ENCODE measurements at regions not wholly inside any gene's neighbourhood (a gene's known extent, or its start where the extent isn't known, plus 50 kb on each side); places are given as distances from the start of the nearest gene placed in this dataset.

- Histone ChIP-seq H3K4me1 (ENCODE audit: control insufficient read depth in 1 of 2, insufficient read depth in 2 of 2, low read length in 2 of 2) (no peaks in the 10 kb centered on the region), H3K4me3 (replicated peaks in 1 of 3; ENCODE audit: low read depth in 2 of 3, low read length in 3 of 3) (no peak overlapping the region), H3K27ac (ENCODE audit: low read depth in 1 of 2, low read length in 2 of 2) (no peak overlapping the region), H3K4me2 (replicated peaks; ENCODE audit: extremely low read depth, low read length, poor library complexity, severe bottlenecking) (no peak overlapping the region), H4K20me1 (ENCODE audit: insufficient read depth, low read length) (no peaks in the 10 kb centered on the region), H3K36me3 (replicated peaks in 1 of 2; ENCODE audit: control insufficient read depth in 1 of 2, insufficient read depth in 2 of 2, low read length in 2 of 2) (no peaks in the 10 kb centered on the region), H3K27me3 (ENCODE audit: control insufficient read depth in 2 of 2, insufficient read depth in 2 of 2, low read length in 2 of 2) (no peaks in the 10 kb centered on the region), H2AFZ (ENCODE audit: insufficient read depth, low read depth, low read length, poor library complexity, severe bottlenecking) (no peak overlapping the region), H3K79me2 (ENCODE audit: insufficient read depth, low read length) (no peaks in the 10 kb centered on the region), H3K9ac (ENCODE audit: insufficient read depth, low read length, poor library complexity, severe bottlenecking) (no peak overlapping the region), H3K9me3 (replicated peaks in 1 of 2; ENCODE audit: control insufficient read depth in 1 of 2, insufficient read depth in 1 of 2, low read length in 2 of 2) (peaks cover 0 to 7% of the 10 kb centered on the region in 2 donors)
- 50% methylated on average over 1 of the region's 3 CpGs for WGBS (ENCODE audit: insufficient coverage)
- TF ChIP-seq CTCF (IDR thresholded peaks at IDR 0.05): no peak
- intact Hi-C loops (cut with micrococcal nuclease): no loop called here
- Mint-ChIP-seq H3K27ac (no peak overlapping the region), H3K4me3 (no peak overlapping the region), H3K27me3 (ENCODE audit: low read depth in 3 of 3) (peaks cover 0 to 1% (median 0%) of the 10 kb centered on the region in 3 donors), H3K4me1 (no peaks in the 10 kb centered on the region), H3K36me3 (no peaks in the 10 kb centered on the region), H3K9me3 (peaks cover 0 to 4% (median 2%) of the 10 kb centered on the region in 7 donors)
- DNase-seq: no peak
Observed at GRCh38 chr3:1513662-1514061, 420.8 kb downstream of the CNTN6 start.

DNA sequence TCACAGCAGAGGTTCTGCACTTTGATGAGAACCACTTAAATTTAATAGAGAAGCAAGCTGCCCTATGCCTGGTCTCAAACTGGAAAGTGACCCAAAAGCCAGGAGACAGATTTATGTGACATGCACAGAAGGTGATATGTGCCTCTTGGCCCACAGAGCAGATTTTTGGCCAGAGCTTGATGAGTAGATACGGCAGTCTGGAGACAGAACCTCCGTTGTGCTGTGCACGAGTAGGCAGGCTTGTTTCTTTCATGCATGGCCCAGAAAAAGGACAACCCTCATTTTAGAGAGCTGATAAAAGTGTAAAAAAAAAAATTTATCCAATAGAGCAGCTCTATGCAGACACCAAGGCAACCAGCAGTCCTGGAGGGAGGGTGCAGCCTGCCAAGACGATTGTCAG, 423.1 kb downstream of the CNTN6 start:
- Mint-ChIP-seq H3K4me3 (no peak overlapping the region), H3K36me3 (no peaks in the 10 kb centered on the region), H3K9me3 (peaks cover 0 to 3% (median 0%) of the 10 kb centered on the region in 7 donors), H3K4me1 (no peaks in the 10 kb centered on the region), H3K27me3 (ENCODE audit: low read depth in 3 of 3) (peaks cover 0 to 1% (median 0%) of the 10 kb centered on the region in 3 donors), H3K27ac (no peak overlapping the region)
- Histone ChIP-seq H3K27me3 (ENCODE audit: control insufficient read depth in 2 of 2, insufficient read depth in 2 of 2, low read length in 2 of 2) (no peaks in the 10 kb centered on the region), H4K20me1 (ENCODE audit: insufficient read depth, low read length) (no peaks in the 10 kb centered on the region), H3K36me3 (replicated peaks in 1 of 2; ENCODE audit: control insufficient read depth in 1 of 2, insufficient read depth in 2 of 2, low read length in 2 of 2) (no peaks in the 10 kb centered on the region), H3K9me3 (replicated peaks in 1 of 2; ENCODE audit: control insufficient read depth in 1 of 2, insufficient read depth in 1 of 2, low read length in 2 of 2) (peaks cover 0 to 4% of the 10 kb centered on the region in 2 donors), H3K79me2 (ENCODE audit: insufficient read depth, low read length) (no peaks in the 10 kb centered on the region), H3K4me3 (replicated peaks in 1 of 3; ENCODE audit: low read depth in 2 of 3, low read length in 3 of 3) (no peak overlapping the region), H2AFZ (ENCODE audit: insufficient read depth, low read depth, low read length, poor library complexity, severe bottlenecking) (no peak overlapping the region), H3K4me2 (replicated peaks; ENCODE audit: extremely low read depth, low read length, poor library complexity, severe bottlenecking) (no peak overlapping the region), H3K9ac (ENCODE audit: insufficient read depth, low read length, poor library complexity, severe bottlenecking) (no peak overlapping the region), H3K27ac (ENCODE audit: low read depth in 1 of 2, low read length in 2 of 2) (no peak overlapping the region), H3K4me1 (ENCODE audit: control insufficient read depth in 1 of 2, insufficient read depth in 2 of 2, low read length in 2 of 2) (no peaks in the 10 kb centered on the region)
- 100% methylated on average over 1 of the region's 4 CpGs for WGBS (ENCODE audit: insufficient coverage)
- DNase-seq: no peak
- intact Hi-C loops (cut with micrococcal nuclease): no loop called here
- TF ChIP-seq CTCF (IDR thresholded peaks at IDR 0.05): no peak
